Effector memory CD4-positive, alpha-beta T cell (primary cell): ENCODE measurements at regions not wholly inside any gene's neighbourhood (a gene's known extent, or its start where the extent isn't known, plus 50 kb on each side); places are given as distances from the start of the nearest gene placed in this dataset.

Source experiments
- DNase-seq, 3 donors: peaks; one replicate each; pipeline ENCODE4 v3.0.0-alpha.2; 2020
- H3K27ac ChIP-seq: 2 replicates; pipeline ENCODE4 v1.7.0; 2013; ENCODE audit warnings: mild to moderate bottlenecking, low read length, moderate library complexity; ENCODE audit not compliant: insufficient read depth, poor library complexity, severe bottlenecking
- H3K27me3 ChIP-seq: replicated peaks from 2 replicates; pipeline ENCODE4 v1.7.0; 2013; ENCODE audit warnings: mild to moderate bottlenecking, low read length; ENCODE audit not compliant: insufficient read depth, control insufficient read depth, poor library complexity, severe bottlenecking
- H3K36me3 ChIP-seq: 2 replicates; pipeline ENCODE4 v1.7.0; 2013; ENCODE audit warnings: mild to moderate bottlenecking, low read length, moderate library complexity; ENCODE audit not compliant: control insufficient read depth, insufficient read depth
- H3K4me1 ChIP-seq: 2 replicates; pipeline ENCODE4 v1.7.0; 2013; ENCODE audit warnings: low read length, mild to moderate bottlenecking; ENCODE audit not compliant: control insufficient read depth, insufficient read depth, poor library complexity, severe bottlenecking
- H3K4me3 ChIP-seq: 2 replicates; pipeline ENCODE4 v1.7.0; 2013; ENCODE audit warnings: low read length, low read depth, mild to moderate bottlenecking; ENCODE audit not compliant: insufficient read depth, poor library complexity, severe bottlenecking
- H3K9me3 ChIP-seq: 2 replicates; pipeline ENCODE4 v1.7.0; 2013; ENCODE audit warnings: mild to moderate bottlenecking, low read length, moderate library complexity; ENCODE audit not compliant: control insufficient read depth

GRCh38 chr12:107541001-107541705 is 144.4 kb upstream of the PWP1 start:
- Histone ChIP-seq H3K36me3 (no peaks in the 10 kb centered on the region), H3K4me3 (no peak overlapping the region), H3K9me3 (no peaks in the 10 kb centered on the region), H3K27me3 (no peaks in the 10 kb centered on the region), H3K27ac (no peak overlapping the region), H3K4me1 (no peaks in the 10 kb centered on the region)
- DNase-seq: no peak

GRCh38 chr12:107543416-107543815 is 142.2 kb upstream of the PWP1 start:
- no peaks in the 10 kb centered on the region for H3K27me3 ChIP-seq
- no peak overlapping the region for H3K27ac ChIP-seq
- DNase-seq: no peak
- no peaks in the 10 kb centered on the region for H3K36me3 ChIP-seq
- H3K4me3 ChIP-seq: no peak overlapping the region
- H3K9me3 ChIP-seq: no peaks in the 10 kb centered on the region
- no peaks in the 10 kb centered on the region for H3K4me1 ChIP-seq

GRCh38 chr12:107543841-107544240 is 141.8 kb upstream of the PWP1 start:
- no peak for DNase-seq
- H3K9me3 ChIP-seq: no peaks in the 10 kb centered on the region
- no peaks in the 10 kb centered on the region for H3K27me3 ChIP-seq
- H3K4me1 ChIP-seq: no peaks in the 10 kb centered on the region
- no peak overlapping the region for H3K27ac ChIP-seq
- no peaks in the 10 kb centered on the region for H3K36me3 ChIP-seq
- no peak overlapping the region for H3K4me3 ChIP-seq

- H3K4me3 ChIP-seq: no peak overlapping the region
- H3K9me3 ChIP-seq: no peaks in the 10 kb centered on the region
- no peaks in the 10 kb centered on the region for H3K27me3 ChIP-seq
- H3K27ac ChIP-seq: no peak overlapping the region
- H3K4me1 ChIP-seq: no peaks in the 10 kb centered on the region
- DNase-seq: no peak
- H3K36me3 ChIP-seq: no peaks in the 10 kb centered on the region
Observed at GRCh38 chr12:107544937-107545336, 140.7 kb upstream of the PWP1 start.

GRCh38 chr12:107545737-107546353 is 139.8 kb upstream of the PWP1 start:
- no peak for DNase-seq
- H3K4me1 ChIP-seq: no peaks in the 10 kb centered on the region
- no peaks in the 10 kb centered on the region for H3K9me3 ChIP-seq
- no peak overlapping the region for H3K27ac ChIP-seq
- H3K27me3 ChIP-seq: no peaks in the 10 kb centered on the region
- no peak overlapping the region for H3K4me3 ChIP-seq
- H3K36me3 ChIP-seq: no peaks in the 10 kb centered on the region

GRCh38 chr12:107547389-107547788 is 138.2 kb upstream of the PWP1 start:
- no peak for DNase-seq
- H3K27me3 ChIP-seq: no peaks in the 10 kb centered on the region
- H3K36me3 ChIP-seq: no peaks in the 10 kb centered on the region
- H3K27ac ChIP-seq: no peak overlapping the region
- no peaks in the 10 kb centered on the region for H3K9me3 ChIP-seq
- no peaks in the 10 kb centered on the region for H3K4me1 ChIP-seq
- H3K4me3 ChIP-seq: no peak overlapping the region

- H3K9me3 ChIP-seq: no peaks in the 10 kb centered on the region
- H3K4me1 ChIP-seq: no peaks in the 10 kb centered on the region
- H3K4me3 ChIP-seq: no peak overlapping the region
- no peak for DNase-seq
- H3K36me3 ChIP-seq: no peaks in the 10 kb centered on the region
- no peaks in the 10 kb centered on the region for H3K27me3 ChIP-seq
- no peak overlapping the region for H3K27ac ChIP-seq
Observed at GRCh38 chr12:107549651-107550480, 135.7 kb upstream of the PWP1 start.

GRCh38 chr12:107551434-107551833 is 134.2 kb upstream of the PWP1 start:
- H3K36me3 ChIP-seq: no peaks in the 10 kb centered on the region

GRCh38 chr12:107552263-107552662 is 133.3 kb upstream of the PWP1 start:
- Histone ChIP-seq H3K4me3 (no peak overlapping the region), H3K27me3 (no peaks in the 10 kb centered on the region), H3K9me3 (no peaks in the 10 kb centered on the region), H3K36me3 (no peaks in the 10 kb centered on the region), H3K4me1 (no peaks in the 10 kb centered on the region), H3K27ac (no peak overlapping the region)
- no peak for DNase-seq

More at GRCh38 chr12:107551434-107551833, 134.2 kb upstream of the PWP1 start:
- Histone ChIP-seq H3K27me3 (no peaks in the 10 kb centered on the region), H3K9me3 (no peaks in the 10 kb centered on the region), H3K4me1 (no peaks in the 10 kb centered on the region), H3K4me3 (no peak overlapping the region), H3K27ac (no peak overlapping the region)
- no peak for DNase-seq

- no peak for DNase-seq
- H3K4me1 ChIP-seq: no peaks in the 10 kb centered on the region
- H3K9me3 ChIP-seq: no peaks in the 10 kb centered on the region
- H3K27ac ChIP-seq: no peak overlapping the region
- no peaks in the 10 kb centered on the region for H3K27me3 ChIP-seq
- H3K4me3 ChIP-seq: no peak overlapping the region
- H3K36me3 ChIP-seq: no peaks in the 10 kb centered on the region
Observed at GRCh38 chr12:107553211-107553765, 132.3 kb upstream of the PWP1 start.
